IMR-90 (cell line): ENCODE measurements at regions not wholly inside any gene's neighbourhood (a gene's known extent, or its start where the extent isn't known, plus 50 kb on each side); places are given as distances from the start of the nearest gene placed in this dataset.

Source experiments
- ATAC-seq: fragments of 200-7000 bp; cut with Tn5 transposase; 2 replicates; pipeline ENCODE4 v1.9.1; 2020; ENCODE audit warnings: low read depth, mild to moderate bottlenecking, moderate library complexity
- BruUV-seq: library from RNA; stranded (reverse); fragments of 400-500 nt; replicated peaks from 2 replicates; lab custom pipeline; 2021; lab: Mats Ljungman, UMichigan
- CTCF ChIA-PET: fragments of 300-600 bp; formaldehyde crosslinking; extraction: SDS; loops from one replicate; lab custom pipeline; 2021; ENCODE audit warnings: antibody characterized with exemption; lab: Yijun Ruan, JAX
- POLR2A ChIA-PET: fragments of 300-600 bp; sonication (Branson Sonifier 250); formaldehyde crosslinking; loops from one replicate; lab custom pipeline; 2022; ENCODE audit warnings: antibody characterized with exemption; ENCODE audit not compliant: unreplicated experiment; lab: Charles Lee
- DNase-seq: peaks from one replicate; pipeline ENCODE4 v3.0.0; 2013
- H2AFZ ChIP-seq: replicated peaks from 2 replicates; pipeline ENCODE3; 2013; ENCODE audit warnings: low read length, mild to moderate bottlenecking; ENCODE audit not compliant: poor library complexity
- H2AK5ac ChIP-seq: 2 replicates; pipeline ENCODE4 v1.6.1; 2013; ENCODE audit warnings: low read depth, low read length, inconsistent platforms
- H2AK9ac ChIP-seq: replicated peaks from 2 replicates; pipeline ENCODE3; 2013; ENCODE audit warnings: mild to moderate bottlenecking, low read depth, low read length, moderate library complexity; ENCODE audit not compliant: poor library complexity
- H2BK120ac ChIP-seq: 2 replicates; pipeline ENCODE4 v1.6.1; 2013; ENCODE audit warnings: low read depth, low read length, inconsistent platforms
- H2BK15ac ChIP-seq: 3 replicates; pipeline ENCODE4 v1.6.1; 2013; ENCODE audit warnings: low read depth, low read length, inconsistent platforms
- H2BK20ac ChIP-seq: 2 replicates; pipeline ENCODE4 v1.6.1; 2013; ENCODE audit warnings: low read depth, mild to moderate bottlenecking, inconsistent platforms, low read length, moderate library complexity
- H2BK5ac ChIP-seq: 2 replicates; pipeline ENCODE4 v1.6.1; 2013; ENCODE audit warnings: mild to moderate bottlenecking, low read depth, low read length, inconsistent platforms; ENCODE audit not compliant: poor library complexity, severe bottlenecking
- H3K14ac ChIP-seq: replicated peaks from 2 replicates; pipeline ENCODE4 v1.6.1; 2013; ENCODE audit warnings: low read depth, low read length, inconsistent platforms
- H3K18ac ChIP-seq: 2 replicates; pipeline ENCODE4 v1.6.1; 2013; ENCODE audit warnings: low read depth, low read length, control low read depth
- H3K23ac ChIP-seq: 2 replicates; pipeline ENCODE4 v1.6.1; 2013; ENCODE audit warnings: low read depth, low read length, inconsistent platforms
- H3K27ac ChIP-seq: 2 replicates; pipeline ENCODE4 v1.5.1; 2013; ENCODE audit warnings: mild to moderate bottlenecking, control low read depth, low read length; ENCODE audit not compliant: insufficient read depth
- H3K27me3 ChIP-seq: 2 replicates; pipeline ENCODE4 v1.6.1; 2013; ENCODE audit warnings: low read length; ENCODE audit not compliant: control insufficient read depth, insufficient read depth
- H3K36me3 ChIP-seq: 2 replicates; pipeline ENCODE4 v1.6.1; 2013; ENCODE audit warnings: low read length, mixed read lengths; ENCODE audit not compliant: control insufficient read depth, insufficient read depth
- H3K4ac ChIP-seq: 2 replicates; pipeline ENCODE4 v1.6.1; 2013; ENCODE audit warnings: low read depth, low read length, inconsistent platforms
- H3K4me1 ChIP-seq: 2 replicates; pipeline ENCODE4 v1.6.1; 2013; ENCODE audit warnings: low read length, mixed read lengths; ENCODE audit not compliant: control insufficient read depth, insufficient read depth
- H3K4me2 ChIP-seq: 2 replicates; pipeline ENCODE4 v1.6.1; 2013; ENCODE audit warnings: low read depth, mild to moderate bottlenecking, control low read depth, low read length, moderate library complexity
- H3K4me3 ChIP-seq: 2 replicates; pipeline ENCODE4 v1.5.1; 2013; ENCODE audit warnings: low read depth, mild to moderate bottlenecking, control low read depth, low read length, moderate library complexity; ENCODE audit not compliant: insufficient read depth
- H3K56ac ChIP-seq: 2 replicates; pipeline ENCODE4 v1.6.1; 2013; ENCODE audit warnings: low read length, inconsistent platforms; ENCODE audit not compliant: insufficient read depth; ENCODE audit errors: extremely low read depth
- H3K79me1 ChIP-seq, 2 experiments: 2 replicates each; pipeline ENCODE4 v1.6.1; 2013; ENCODE audit warnings: low read length in 2 of 2, inconsistent platforms in 1 of 2, low read depth in 1 of 2
- H3K9ac ChIP-seq: 2 replicates; pipeline ENCODE4 v1.6.1; 2013; ENCODE audit warnings: low read depth, low read length, control low read depth
- H3K9me1 ChIP-seq: 2 replicates; pipeline ENCODE4 v1.6.1; 2013; ENCODE audit warnings: low read length, inconsistent platforms; ENCODE audit not compliant: insufficient read depth
- H3K9me3 ChIP-seq: 2 replicates; pipeline ENCODE4 v1.6.1; 2013; ENCODE audit warnings: low read length; ENCODE audit not compliant: control insufficient read depth, insufficient read depth
- H4K20me1 ChIP-seq: 2 replicates; pipeline ENCODE4 v1.6.1; 2013; ENCODE audit warnings: low read length, inconsistent platforms; ENCODE audit not compliant: insufficient read depth
- H4K5ac ChIP-seq: 2 replicates; pipeline ENCODE4 v1.6.1; 2013; ENCODE audit warnings: mild to moderate bottlenecking, low read depth, low read length, control low read depth
- H4K8ac ChIP-seq, 2 experiments: 2 replicates each; pipeline ENCODE4 v1.6.1; 2013; ENCODE audit warnings: low read depth in 2 of 2, low read length in 2 of 2, control low read depth in 1 of 2, inconsistent platforms in 1 of 2
- H4K91ac ChIP-seq: 2 replicates; pipeline ENCODE4 v1.6.1; 2013; ENCODE audit warnings: low read depth, low read length, inconsistent platforms; ENCODE audit not compliant: insufficient read depth
- BHLHE40 ChIP-seq: fragments of 150-350 bp; IDR thresholded peaks from 2 replicates; pipeline ENCODE4 v1.6.1; 2016; ENCODE audit warnings: mild to moderate bottlenecking, low read depth, low read length
- CEBPB ChIP-seq: IDR thresholded peaks from 2 replicates; pipeline ENCODE4 v1.6.1; 2012; ENCODE audit warnings: low read depth, low read length, improper control_type of control experiment
- CHD1 ChIP-seq: IDR thresholded peaks from 2 replicates; pipeline ENCODE4 v1.6.1; 2012; ENCODE audit warnings: low read depth, low read length, improper control_type of control experiment
- ELK1 ChIP-seq: fragments of 150-350 bp; IDR thresholded peaks from 2 replicates; pipeline ENCODE4 v1.6.1; 2016; ENCODE audit warnings: low read depth, mild to moderate bottlenecking, low read length, moderate library complexity, borderline replicate concordance
- FOS ChIP-seq: fragments of 150-350 bp; IDR thresholded peaks from 2 replicates; pipeline ENCODE4 v1.6.1; 2016; ENCODE audit warnings: low read depth, low read length
- MAFK ChIP-seq: IDR thresholded peaks from 2 replicates; pipeline ENCODE4 v1.6.1; 2012; ENCODE audit warnings: low read depth, low read length, improper control_type of control experiment
- MAZ ChIP-seq: IDR thresholded peaks from 2 replicates; pipeline ENCODE4 v1.6.1; 2012; ENCODE audit warnings: low read depth, mild to moderate bottlenecking, low read length, improper control_type of control experiment, moderate library complexity, borderline replicate concordance
- NFE2L2 ChIP-seq: fragments of 150-350 bp; IDR thresholded peaks from 2 replicates; pipeline ENCODE4 v1.6.1; 2016; ENCODE audit warnings: low read depth, mild to moderate bottlenecking, low read length
- POLR2A ChIP-seq: IDR thresholded peaks from 2 replicates; pipeline ENCODE4 v1.6.1; 2012; ENCODE audit warnings: mild to moderate bottlenecking, low read depth, low read length
- RAD21 ChIP-seq: IDR thresholded peaks from 2 replicates; pipeline ENCODE4 v1.6.1; 2012; ENCODE audit warnings: low read length, improper control_type of control experiment
- RCOR1 ChIP-seq: IDR thresholded peaks from 2 replicates; pipeline ENCODE4 v1.6.1; 2012; ENCODE audit warnings: mild to moderate bottlenecking, low read length, improper control_type of control experiment; ENCODE audit not compliant: insufficient replicate concordance
- RFX5 ChIP-seq: IDR thresholded peaks from 2 replicates; pipeline ENCODE4 v1.8.0; 2012; ENCODE audit warnings: low read depth, mild to moderate bottlenecking, low read length, moderate library complexity
- SMC3 ChIP-seq: fragments of 150-350 bp; IDR thresholded peaks from 2 replicates; pipeline ENCODE4 v1.6.1; 2016; ENCODE audit warnings: low read depth, mild to moderate bottlenecking, antibody characterized with exemption, low read length, moderate library complexity
- WGBS, 2 experiments: methylation state at CpG; one replicate each; pipeline versions ENCODE4 v1.1.5 to v1.1.7; 2013; ENCODE audit warnings: missing lambda C conversion rate in 2 of 2; ENCODE audit not compliant: insufficient read length in 1 of 2; ENCODE audit errors: extremely low coverage in 2 of 2; 5-methylcytosine and 5-hydroxymethylcytosine counted together
- dilution Hi-C: fragments of 300-500 bp; cut with HindIII; formaldehyde crosslinking; loops from one replicate; pipeline ENCODE4 v1.14.3; 2018; ENCODE audit warnings: low sequenced_read_pairs; ENCODE audit not compliant: unreplicated experiment
- in situ Hi-C: fragments of 300-500 bp; cut with MboI; formaldehyde crosslinking; loops from 3 replicates; pipeline ENCODE4 v1.14.3; 2019; ENCODE audit warnings: low sequenced_read_pairs, inconsistent platforms, mixed read lengths
- intact Hi-C: fragments of 100-400 bp; cut with micrococcal nuclease; formaldehyde crosslinking; loops from 2 replicates; pipeline ENCODE4 v1.10.0; 2022

GRCh38 chr4:3819210-3819919, 53.2 kb downstream of the ADRA2C start:
- no peaks in the 10 kb centered on the region for H3K79me1 ChIP-seq
- H2AFZ ChIP-seq, result no peak overlapping the region
- H4K20me1 ChIP-seq, result no peaks in the 10 kb centered on the region
- H2BK20ac ChIP-seq, result no peak overlapping the region
- dilution Hi-C loops, result no loop called here
- H3K9me1 ChIP-seq, result no peaks in the 10 kb centered on the region
- H2BK120ac ChIP-seq, result no peak overlapping the region
- ATAC-seq (no peak), DNase-seq (no peak)
- H4K5ac ChIP-seq, result no peak overlapping the region
- no peak overlapping the region for H3K4me3 ChIP-seq
- no peak overlapping the region for H4K8ac ChIP-seq
- H3K9ac ChIP-seq, result no peak overlapping the region
- WGBS, 2 experiments, result 66% methylated on average over 10 of the region's 17 CpGs; no CpG with 5 or more reads in 1 of the 2 experiments
- H2AK5ac ChIP-seq, result no peak overlapping the region
- H3K18ac ChIP-seq, result no peak overlapping the region
- no peaks in the 10 kb centered on the region for H3K4me1 ChIP-seq
- ChIA-PET POLR2A (no interaction called here), CTCF (no interaction called here)
- H3K23ac ChIP-seq, result no peak overlapping the region
- intact Hi-C loops, result no loop called here
- H3K27me3 ChIP-seq, result peaks cover 10% of the 10 kb centered on the region
- H3K9me3 ChIP-seq, result no peaks in the 10 kb centered on the region
- H3K36me3 ChIP-seq, result no peaks in the 10 kb centered on the region
- TF ChIP-seq RCOR1 (no peak), RAD21 (no peak), MAZ (no peak), MAFK (no peak), ELK1 (no peak), CEBPB (no peak), BHLHE40 (no peak), SMC3 (no peak), RFX5 (no peak), POLR2A (no peak), FOS (no peak), NFE2L2 (no peak), CHD1 (no peak)
- H3K4ac ChIP-seq, result no peak overlapping the region
- H2BK15ac ChIP-seq, result no peak overlapping the region
- no peak overlapping the region for H2BK5ac ChIP-seq
- no peak overlapping the region for H3K27ac ChIP-seq
- H3K56ac ChIP-seq, result no peak overlapping the region
- BruUV-seq, result no TSS peak
- H3K14ac ChIP-seq, result no peak overlapping the region
- no peak overlapping the region for H2AK9ac ChIP-seq
- H4K91ac ChIP-seq, result no peak overlapping the region
- in situ Hi-C loops, result no loop called here
- no peak overlapping the region for H3K4me2 ChIP-seq
